ENCODE measurements at regions not wholly inside any gene's neighbourhood (a gene's known extent, or its start where the extent isn't known, plus 50 kb on each side); places are given as distances from the start of the nearest gene placed in this dataset.

DNA sequence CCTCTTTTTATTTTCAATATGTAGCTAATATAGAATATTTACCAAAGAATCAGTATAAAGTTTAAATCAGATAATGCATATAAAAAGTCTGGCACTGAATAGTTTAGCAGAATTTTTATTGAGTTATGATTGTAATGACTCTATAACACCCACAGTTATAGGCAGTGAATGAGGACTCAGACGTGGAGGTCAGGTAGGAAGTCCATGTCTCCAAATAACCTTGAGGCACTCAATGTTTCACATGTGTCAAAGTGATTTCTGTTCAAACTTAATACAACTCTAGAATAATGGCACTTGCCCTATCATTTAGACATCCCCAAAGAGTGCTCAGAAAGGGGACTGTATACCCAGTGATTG lies 332.1 kb downstream of the BMPER start:
- no peaks in the 10 kb centered on the region for H3K27me3 ChIP-seq (ENCODE audit: insufficient read depth, insufficient read length)
- H3K9ac ChIP-seq (ENCODE audit: insufficient read length, low read depth), result no peak overlapping the region
- no peak for TF ChIP-seq SUZ12 (IDR thresholded peaks at IDR 0.05; ENCODE audit: extremely low read depth, insufficient read depth, insufficient read length)
- TF ChIP-seq YY1 (IDR thresholded peaks at IDR 0.05; ENCODE audit: insufficient read depth, insufficient read length), result no peak
- TF ChIP-seq ZNF274 (IDR thresholded peaks at IDR 0.05; ENCODE audit: low read depth, low read length), result no peak
- H3K4me3 ChIP-seq (ENCODE audit: insufficient read length, low read depth), result no peak overlapping the region
- H3K9me3 ChIP-seq (ENCODE audit: insufficient read depth, low read length), result no peaks in the 10 kb centered on the region
- no peaks in the 10 kb centered on the region for H3K4me1 ChIP-seq (ENCODE audit: insufficient read depth, insufficient read length)
- H3K36me3 ChIP-seq (ENCODE audit: insufficient read depth, insufficient read length, low read length), result no peaks in the 10 kb centered on the region
- no peak for DNase-seq (ENCODE audit: low read depth, low spot score)

DNA sequence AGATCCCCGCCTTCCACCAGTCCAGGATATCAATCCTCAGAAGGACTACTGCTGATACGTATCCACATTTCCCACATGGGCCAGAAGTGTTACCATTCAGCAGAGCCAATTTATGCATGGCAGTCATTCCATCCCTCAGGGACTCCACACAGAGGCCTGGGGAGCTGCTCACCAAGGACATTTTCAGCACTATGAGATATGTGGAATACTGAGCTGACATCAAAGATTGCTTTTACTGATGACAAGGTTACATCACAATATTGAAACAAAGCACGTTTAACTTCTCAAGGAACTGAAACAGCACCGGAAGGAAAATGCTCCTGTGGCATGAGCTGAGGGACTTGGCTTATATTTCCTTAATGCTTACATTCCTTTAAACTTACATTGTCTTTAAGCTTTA lies 335.1 kb downstream of the BMPER start:
- no peak for TF ChIP-seq SUZ12 (IDR thresholded peaks at IDR 0.05; ENCODE audit: extremely low read depth, insufficient read depth, insufficient read length)
- TF ChIP-seq ZNF274 (IDR thresholded peaks at IDR 0.05; ENCODE audit: low read depth, low read length), result no peak
- DNase-seq (ENCODE audit: low read depth, low spot score), result no peak
- Histone ChIP-seq H3K36me3 (ENCODE audit: insufficient read depth, insufficient read length, low read length) (no peaks in the 10 kb centered on the region), H3K4me1 (ENCODE audit: insufficient read depth, insufficient read length) (no peaks in the 10 kb centered on the region), H3K9ac (ENCODE audit: insufficient read length, low read depth) (no peak overlapping the region), H3K27me3 (ENCODE audit: insufficient read depth, insufficient read length) (no peaks in the 10 kb centered on the region), H3K4me3 (ENCODE audit: insufficient read length, low read depth) (no peak overlapping the region), H3K9me3 (ENCODE audit: insufficient read depth, low read length) (no peaks in the 10 kb centered on the region)

DNA sequence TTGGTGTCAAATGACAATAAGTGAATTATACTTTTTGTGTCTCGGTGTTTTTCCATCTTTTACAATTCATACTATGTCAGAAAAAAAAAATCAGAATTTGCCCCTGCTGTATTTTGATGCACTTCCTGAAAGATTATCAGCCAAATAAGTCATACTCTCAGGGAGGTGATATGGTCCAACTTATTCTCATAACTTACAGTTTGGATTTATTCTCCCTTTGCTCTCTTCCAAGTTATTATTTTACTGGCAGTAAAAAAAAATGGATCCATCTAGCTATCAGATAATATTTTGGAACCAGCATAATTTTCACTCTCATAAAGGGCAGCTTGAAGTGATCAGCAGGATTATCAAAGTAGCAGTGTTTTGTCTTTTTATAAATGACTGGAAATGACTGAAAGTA lies 337.1 kb downstream of the BMPER start:
- TF ChIP-seq YY1 (IDR thresholded peaks at IDR 0.05; ENCODE audit: insufficient read depth, insufficient read length), result no peak
- TF ChIP-seq ZNF274 (IDR thresholded peaks at IDR 0.05; ENCODE audit: low read depth, low read length), result no peak
- TF ChIP-seq SUZ12 (IDR thresholded peaks at IDR 0.05; ENCODE audit: extremely low read depth, insufficient read depth, insufficient read length), result no peak
- H3K4me1 ChIP-seq (ENCODE audit: insufficient read depth, insufficient read length), result no peaks in the 10 kb centered on the region
- no peaks in the 10 kb centered on the region for H3K27me3 ChIP-seq (ENCODE audit: insufficient read depth, insufficient read length)
- no peak overlapping the region for H3K4me3 ChIP-seq (ENCODE audit: insufficient read length, low read depth)
- no peak overlapping the region for H3K9ac ChIP-seq (ENCODE audit: insufficient read length, low read depth)
- no peaks in the 10 kb centered on the region for H3K9me3 ChIP-seq (ENCODE audit: insufficient read depth, low read length)
- no peak for DNase-seq (ENCODE audit: low read depth, low spot score)
- H3K36me3 ChIP-seq (ENCODE audit: insufficient read depth, insufficient read length, low read length), result no peaks in the 10 kb centered on the region

DNA sequence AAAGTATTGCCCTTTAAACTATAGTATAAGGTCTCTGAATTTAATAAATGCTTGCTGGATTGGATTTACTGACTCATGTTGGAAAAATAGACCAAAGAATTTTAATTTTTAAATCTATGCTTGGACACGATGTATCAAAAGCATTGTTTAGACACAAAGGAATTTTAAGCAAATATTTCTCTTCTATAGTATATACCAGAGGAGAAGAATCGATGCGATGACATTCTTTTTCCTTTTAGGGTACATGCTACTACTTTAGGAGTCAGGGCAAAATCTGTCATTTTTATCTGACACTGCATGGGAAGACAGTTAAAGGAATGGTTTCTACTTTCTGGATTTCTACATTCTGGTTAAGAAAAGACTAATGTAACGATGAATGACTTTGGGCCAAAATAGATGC lies 339.9 kb downstream of the BMPER start:
- no peaks in the 10 kb centered on the region for H3K27me3 ChIP-seq (ENCODE audit: insufficient read depth, insufficient read length)
- H3K9me3 ChIP-seq (ENCODE audit: insufficient read depth, low read length), result no peaks in the 10 kb centered on the region
- H3K9ac ChIP-seq (ENCODE audit: insufficient read length, low read depth), result no peak overlapping the region
- H3K4me3 ChIP-seq (ENCODE audit: insufficient read length, low read depth), result no peak overlapping the region
- no peaks in the 10 kb centered on the region for H3K36me3 ChIP-seq (ENCODE audit: insufficient read depth, insufficient read length, low read length)
- DNase-seq (ENCODE audit: low read depth, low spot score), result no peak
- no peak for TF ChIP-seq SUZ12 (IDR thresholded peaks at IDR 0.05; ENCODE audit: extremely low read depth, insufficient read depth, insufficient read length)
- no peak for TF ChIP-seq ZNF274 (IDR thresholded peaks at IDR 0.05; ENCODE audit: low read depth, low read length)
- no peak for TF ChIP-seq YY1 (IDR thresholded peaks at IDR 0.05; ENCODE audit: insufficient read depth, insufficient read length)
- no peaks in the 10 kb centered on the region for H3K4me1 ChIP-seq (ENCODE audit: insufficient read depth, insufficient read length)

DNA sequence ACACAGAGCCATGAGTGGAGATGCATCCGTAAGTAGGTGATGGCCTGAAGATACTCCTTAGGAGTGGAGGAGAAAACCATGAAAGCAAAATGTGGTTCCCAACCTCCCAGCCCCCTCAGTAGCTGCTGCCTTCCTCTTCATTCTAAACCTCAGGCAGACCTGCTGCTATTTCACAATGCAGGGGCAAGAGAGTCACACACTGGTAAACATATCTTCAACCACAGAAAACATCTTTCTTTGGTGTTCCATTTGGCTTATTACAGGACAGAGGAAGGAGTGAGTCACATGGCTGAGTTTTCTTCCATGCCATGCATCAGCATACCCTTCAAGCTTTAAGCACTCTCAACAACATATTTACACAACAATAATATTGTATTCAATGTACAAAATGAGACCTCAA lies 342.1 kb downstream of the BMPER start:
- Histone ChIP-seq H3K4me1 (ENCODE audit: insufficient read depth, insufficient read length) (no peaks in the 10 kb centered on the region), H3K9ac (ENCODE audit: insufficient read length, low read depth) (no peak overlapping the region), H3K36me3 (ENCODE audit: insufficient read depth, insufficient read length, low read length) (no peaks in the 10 kb centered on the region), H3K27me3 (ENCODE audit: insufficient read depth, insufficient read length) (no peaks in the 10 kb centered on the region), H3K9me3 (ENCODE audit: insufficient read depth, low read length) (no peaks in the 10 kb centered on the region), H3K4me3 (ENCODE audit: insufficient read length, low read depth) (no peak overlapping the region)
- DNase-seq (ENCODE audit: low read depth, low spot score), result no peak
- no peak for TF ChIP-seq SUZ12 (IDR thresholded peaks at IDR 0.05; ENCODE audit: extremely low read depth, insufficient read depth, insufficient read length)
- no peak for TF ChIP-seq YY1 (IDR thresholded peaks at IDR 0.05; ENCODE audit: insufficient read depth, insufficient read length)
- TF ChIP-seq ZNF274 (IDR thresholded peaks at IDR 0.05; ENCODE audit: low read depth, low read length), result no peak

DNA sequence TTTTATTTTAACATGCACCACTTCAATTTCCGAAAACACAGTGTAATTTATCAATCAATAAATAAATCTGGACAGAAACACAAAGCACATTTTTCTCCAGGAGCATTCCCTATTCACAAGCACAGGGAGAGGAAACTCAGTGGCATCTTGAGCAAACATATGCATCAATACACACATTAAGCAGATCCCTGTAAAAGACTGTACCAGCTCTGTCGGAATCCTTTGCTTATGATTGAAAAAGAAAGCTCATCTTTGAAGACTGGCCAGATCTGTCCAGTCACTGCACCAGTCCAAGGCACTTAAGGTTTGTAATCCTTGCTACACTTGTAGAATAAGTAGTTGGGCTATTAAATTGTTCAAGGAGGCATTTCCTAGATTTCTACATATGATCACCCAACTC lies 343.9 kb downstream of the BMPER start:
- Histone ChIP-seq H3K4me1 (ENCODE audit: insufficient read depth, insufficient read length) (no peaks in the 10 kb centered on the region), H3K9me3 (ENCODE audit: insufficient read depth, low read length) (no peaks in the 10 kb centered on the region), H3K4me3 (ENCODE audit: insufficient read length, low read depth) (no peak overlapping the region), H3K27me3 (ENCODE audit: insufficient read depth, insufficient read length) (no peaks in the 10 kb centered on the region), H3K9ac (ENCODE audit: insufficient read length, low read depth) (no peak overlapping the region), H3K36me3 (ENCODE audit: insufficient read depth, insufficient read length, low read length) (no peaks in the 10 kb centered on the region)
- no peak for TF ChIP-seq SUZ12 (IDR thresholded peaks at IDR 0.05; ENCODE audit: extremely low read depth, insufficient read depth, insufficient read length)
- no peak for DNase-seq (ENCODE audit: low read depth, low spot score)

DNA sequence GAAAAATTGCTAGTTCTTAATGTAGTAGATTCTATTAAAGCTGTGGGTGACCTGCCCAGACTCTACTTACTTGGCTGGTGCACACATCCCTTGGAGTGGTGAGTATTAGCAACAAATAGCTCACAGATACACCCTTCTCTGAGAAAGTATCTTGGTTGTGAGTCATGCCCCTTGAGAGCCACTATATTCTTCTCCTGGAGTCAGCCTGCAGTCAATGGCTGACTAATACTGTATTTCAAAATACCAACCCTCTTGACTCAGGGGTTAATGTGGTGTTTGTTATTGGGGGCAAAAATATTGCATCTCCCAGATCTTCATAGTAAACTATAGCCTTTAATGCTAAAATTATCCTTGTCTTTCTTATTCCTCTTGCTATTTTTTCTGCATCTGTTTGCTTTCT lies 354.9 kb downstream of the BMPER start:
- no peak overlapping the region for H3K4me3 ChIP-seq (ENCODE audit: insufficient read length, low read depth)
- no peaks in the 10 kb centered on the region for H3K4me1 ChIP-seq (ENCODE audit: insufficient read depth, insufficient read length)
- H3K9me3 ChIP-seq (ENCODE audit: insufficient read depth, low read length), result no peaks in the 10 kb centered on the region
- no peak for DNase-seq (ENCODE audit: low read depth, low spot score)
- no peaks in the 10 kb centered on the region for H3K36me3 ChIP-seq (ENCODE audit: insufficient read depth, insufficient read length, low read length)
- H3K27me3 ChIP-seq (ENCODE audit: insufficient read depth, insufficient read length), result no peaks in the 10 kb centered on the region
- TF ChIP-seq YY1 (IDR thresholded peaks at IDR 0.05; ENCODE audit: insufficient read depth, insufficient read length) (no peak), ZNF274 (IDR thresholded peaks at IDR 0.05; ENCODE audit: low read depth, low read length) (no peak), SUZ12 (IDR thresholded peaks at IDR 0.05; ENCODE audit: extremely low read depth, insufficient read depth, insufficient read length) (no peak)
- H3K9ac ChIP-seq (ENCODE audit: insufficient read length, low read depth), result no peak overlapping the region

DNA sequence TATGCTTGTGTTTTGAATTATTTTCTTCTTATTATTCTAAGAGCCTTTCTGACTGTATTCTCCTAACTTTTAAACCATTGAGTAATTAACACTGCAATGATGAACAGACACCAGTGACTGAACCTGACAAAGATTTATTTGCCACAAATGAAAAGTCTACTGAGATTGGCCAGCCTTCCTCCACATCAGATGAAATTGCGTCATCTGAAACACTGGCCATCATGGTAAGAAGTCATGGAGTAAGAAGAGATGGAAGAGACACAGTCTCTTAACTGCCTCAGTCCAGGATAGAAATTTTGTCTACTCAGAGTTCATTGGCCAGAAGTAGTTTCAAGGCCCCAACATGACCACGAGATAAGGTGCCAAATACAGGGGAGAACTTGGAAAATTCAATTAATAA lies 357.8 kb downstream of the BMPER start:
- H3K4me1 ChIP-seq (ENCODE audit: insufficient read depth, insufficient read length), result no peaks in the 10 kb centered on the region
- H3K36me3 ChIP-seq (ENCODE audit: insufficient read depth, insufficient read length, low read length), result no peaks in the 10 kb centered on the region
- H3K9me3 ChIP-seq (ENCODE audit: insufficient read depth, low read length), result no peaks in the 10 kb centered on the region
- no peak for DNase-seq (ENCODE audit: low read depth, low spot score)
- H3K4me3 ChIP-seq (ENCODE audit: insufficient read length, low read depth), result no peak overlapping the region
- H3K9ac ChIP-seq (ENCODE audit: insufficient read length, low read depth), result no peak overlapping the region
- H3K27me3 ChIP-seq (ENCODE audit: insufficient read depth, insufficient read length), result no peaks in the 10 kb centered on the region
- TF ChIP-seq YY1 (IDR thresholded peaks at IDR 0.05; ENCODE audit: insufficient read depth, insufficient read length) (no peak), SUZ12 (IDR thresholded peaks at IDR 0.05; ENCODE audit: extremely low read depth, insufficient read depth, insufficient read length) (no peak), ZNF274 (IDR thresholded peaks at IDR 0.05; ENCODE audit: low read depth, low read length) (no peak)
